Skeletal muscle cell (primary cell): ENCODE measurements at regions not wholly inside any gene's neighbourhood (a gene's known extent, or its start where the extent isn't known, plus 50 kb on each side); places are given as distances from the start of the nearest gene placed in this dataset.
A peak's percentile ranks its signal among the peaks of the same experiment; 100 is the strongest.

Experiments
- DNase-seq: peaks from one replicate; pipeline ENCODE4 v3.0.0-alpha.2; 2010; ENCODE audit warnings: low read depth
- H3K4me3 ChIP-seq: 2 replicates; pipeline ENCODE4 v1.5.1; 2011; ENCODE audit warnings: low read depth, mild to moderate bottlenecking, control low read depth, low read length, moderate library complexity

- H3K4me3 ChIP-seq, result no peak overlapping the region
- DNase-seq, result no peak
Measured at GRCh38 chr2:215511454-215512346, 75.8 kb upstream of the FN1 start.

DNA sequence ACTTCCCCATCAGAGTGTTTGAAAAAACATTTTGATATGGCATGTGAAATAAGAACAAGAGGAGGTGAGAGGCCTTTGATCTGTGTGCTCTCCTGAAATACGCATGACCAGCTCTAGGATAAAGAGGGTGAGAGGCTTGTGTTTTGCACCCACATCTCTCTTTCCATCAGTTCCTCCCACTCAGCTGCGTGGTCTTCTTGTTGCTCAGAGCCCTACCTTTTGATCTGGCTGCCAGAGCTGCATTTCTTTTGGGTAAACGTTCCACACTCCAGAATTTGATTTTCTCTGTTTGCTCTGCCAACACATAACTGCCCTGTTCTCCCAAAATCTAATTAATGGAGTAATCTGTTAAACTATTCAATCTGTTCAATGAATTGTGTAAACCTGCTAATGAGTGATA, 72.0 kb upstream of the FN1 start:
- DNase-seq, result no peak
- no peak overlapping the region for H3K4me3 ChIP-seq

GRCh38 chr2:215507136-215507535, 71.3 kb upstream of the FN1 start:
- DNase-seq, result no peak
- no peak overlapping the region for H3K4me3 ChIP-seq

DNA sequence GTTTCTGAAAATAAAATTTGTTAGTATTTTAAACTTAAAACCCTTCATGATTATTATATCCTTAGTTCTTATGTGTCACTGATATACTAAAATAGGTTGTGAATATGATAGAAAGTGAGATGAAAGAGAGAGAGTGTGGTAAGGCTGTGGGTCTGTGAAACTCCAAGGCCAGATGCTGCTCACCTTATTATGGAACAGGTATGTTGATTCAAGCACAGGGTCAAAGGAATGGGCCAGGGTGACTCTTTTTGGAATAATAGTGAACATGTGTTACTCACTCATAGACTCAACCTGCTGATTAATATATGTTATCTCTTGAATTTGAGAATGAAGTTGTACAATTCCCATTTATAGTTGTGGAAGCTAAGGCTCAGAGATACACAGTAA, 70.7 kb upstream of the FN1 start:
- DNase-seq, result no peak
- H3K4me3 ChIP-seq, result no peak overlapping the region

DNA sequence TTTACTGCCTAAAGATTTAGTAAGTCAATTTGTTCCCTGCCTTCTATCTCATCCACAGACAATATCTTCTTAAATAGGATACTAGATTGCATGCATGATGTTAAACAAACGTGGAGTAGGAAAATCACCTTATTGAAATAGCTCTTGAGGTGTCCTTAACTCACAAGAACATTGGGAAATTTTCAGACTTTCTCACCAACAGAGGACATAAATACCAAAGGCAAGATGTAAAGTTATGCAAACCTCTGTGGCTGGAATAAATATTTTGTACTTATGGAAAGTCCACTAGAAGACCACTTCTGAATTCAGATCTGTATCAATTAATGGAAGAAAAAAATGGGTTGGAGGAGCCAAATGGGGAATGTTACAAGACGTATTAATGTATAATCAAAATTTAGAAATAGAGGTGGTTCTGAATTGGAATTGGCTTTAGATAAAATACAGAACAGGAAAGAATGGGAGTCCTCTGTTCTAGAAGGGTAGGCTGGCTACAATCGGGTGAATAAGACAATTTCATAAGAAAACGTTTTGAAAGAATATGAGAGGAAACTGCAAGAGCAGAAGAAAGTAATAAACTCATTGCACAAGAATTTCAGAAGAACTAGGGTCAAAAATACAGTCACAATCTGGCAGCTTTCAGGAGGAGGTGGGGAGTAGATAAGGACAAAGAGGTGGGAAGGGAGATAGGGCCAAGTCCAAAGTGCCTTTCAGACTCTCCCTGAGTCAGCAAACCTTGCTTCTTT, 69.3 kb upstream of the FN1 start:
- H3K4me3 ChIP-seq, result no peak overlapping the region
- peak; percentile 60 for DNase-seq

GRCh38 chr2:215504547-215504946, 68.7 kb upstream of the FN1 start:
- no peak overlapping the region for H3K4me3 ChIP-seq
- DNase-seq, result no peak

DNA sequence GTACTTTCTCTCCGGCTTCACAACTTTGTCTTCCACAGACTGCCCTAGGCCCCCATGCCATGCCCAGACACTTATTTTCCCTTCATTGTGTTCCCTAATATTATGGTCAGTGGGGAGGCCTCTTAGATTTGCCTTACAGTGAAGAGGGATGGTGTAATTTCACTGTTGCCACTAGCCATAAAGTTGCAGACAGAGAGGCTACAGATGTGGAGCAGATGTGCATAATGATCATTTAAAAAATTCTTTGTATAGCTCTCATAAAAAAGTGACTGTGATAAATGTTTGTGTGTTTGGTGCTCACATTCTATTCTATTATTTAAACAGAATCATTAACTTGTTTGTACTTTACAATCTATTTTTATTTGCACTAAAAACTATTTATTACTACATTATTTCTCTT, 67.5 kb upstream of the FN1 start:
- H3K4me3 ChIP-seq, result no peak overlapping the region
- DNase-seq, result no peak

DNA sequence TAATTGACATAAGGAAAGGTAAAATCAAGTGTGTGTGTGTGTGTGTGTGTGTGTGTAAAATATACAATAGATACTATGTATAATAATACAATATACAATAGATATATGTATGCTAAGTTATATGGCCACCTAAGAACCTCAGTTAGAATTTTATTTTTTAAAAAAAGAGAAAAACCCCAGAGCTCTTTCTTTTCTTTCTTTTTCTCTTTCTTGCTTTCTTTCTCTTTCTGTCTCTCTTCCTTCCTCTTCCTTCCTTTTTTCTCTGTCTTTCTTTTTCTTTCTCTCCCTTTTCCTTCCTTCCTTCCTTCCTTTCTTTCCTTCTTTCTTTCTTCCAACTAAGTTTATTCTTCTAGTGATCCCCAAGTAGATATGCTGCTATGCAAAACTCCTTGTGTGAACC, 64.6 kb upstream of the FN1 start:
- no peak overlapping the region for H3K4me3 ChIP-seq
- DNase-seq, result no peak

DNA sequence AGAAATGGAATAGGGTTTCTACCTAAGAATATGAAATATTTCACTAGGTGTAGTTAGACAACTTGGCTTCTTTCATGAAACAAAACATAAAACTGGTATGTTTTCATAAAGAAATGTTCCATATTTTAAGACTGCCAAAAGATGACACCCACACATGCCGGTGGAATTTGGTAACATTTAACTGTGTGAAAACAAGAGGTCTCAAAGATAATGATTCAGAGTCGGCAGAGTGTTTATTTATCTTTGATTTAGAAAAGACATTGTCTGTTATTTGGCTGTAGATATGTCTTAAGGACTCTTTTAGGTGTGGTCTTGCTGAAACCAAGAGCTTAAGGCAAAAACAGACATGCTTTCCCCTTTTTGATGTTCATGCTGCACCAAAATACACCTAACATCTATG, 63.5 kb upstream of the FN1 start:
- no peak for DNase-seq
- H3K4me3 ChIP-seq, result no peak overlapping the region

DNA sequence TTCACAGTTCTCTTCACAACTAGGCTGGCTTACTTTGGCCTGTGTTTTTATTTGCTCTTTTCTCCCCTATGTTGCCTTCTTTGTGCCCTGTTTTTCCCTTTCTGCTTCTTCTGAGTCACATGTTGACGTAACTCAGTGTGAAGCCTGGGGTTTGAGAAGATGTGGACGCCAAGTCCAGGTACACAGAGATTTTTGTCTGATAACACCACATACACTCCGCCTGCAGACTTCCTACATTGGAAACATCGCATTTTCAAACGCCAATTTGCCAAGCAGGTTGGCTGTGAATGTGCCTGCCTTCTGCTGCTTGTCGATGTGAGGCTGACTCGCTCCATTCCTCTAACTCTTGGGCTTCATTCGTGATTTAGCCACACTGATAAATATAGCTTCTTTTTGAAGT, 62.6 kb upstream of the FN1 start:
- no peak overlapping the region for H3K4me3 ChIP-seq
- DNase-seq, result no peak

GRCh38 chr2:215493376-215493775, 57.5 kb upstream of the FN1 start:
- H3K4me3 ChIP-seq, result no peak overlapping the region
- no peak for DNase-seq

DNA sequence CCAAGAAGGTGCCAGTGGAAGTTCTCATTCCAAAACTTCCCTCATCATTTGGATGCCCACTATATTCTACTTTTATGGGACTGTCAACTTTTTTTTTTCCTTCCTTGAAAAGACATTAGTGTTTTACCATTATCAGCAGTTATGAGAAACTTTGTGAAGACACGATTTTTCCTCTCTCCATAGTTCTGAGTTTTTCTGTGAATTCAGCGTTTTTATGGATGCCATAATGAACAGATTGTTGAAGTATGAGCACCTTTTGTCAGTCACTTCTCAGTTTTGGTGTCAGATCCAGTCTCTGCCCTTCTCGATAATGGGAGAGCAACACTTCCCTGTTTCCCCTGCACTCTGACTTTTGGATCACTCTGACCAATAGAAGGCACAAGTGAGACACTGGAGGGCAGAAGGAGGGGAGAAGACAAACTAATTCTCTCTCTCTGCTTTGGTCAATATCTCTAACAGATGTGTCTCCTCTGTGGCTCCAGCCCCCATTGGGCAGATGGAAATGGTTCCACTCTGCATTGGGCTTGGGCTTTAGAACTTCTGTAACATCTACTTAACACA, 53.5 kb upstream of the FN1 start:
- DNase-seq, result no peak

DNA sequence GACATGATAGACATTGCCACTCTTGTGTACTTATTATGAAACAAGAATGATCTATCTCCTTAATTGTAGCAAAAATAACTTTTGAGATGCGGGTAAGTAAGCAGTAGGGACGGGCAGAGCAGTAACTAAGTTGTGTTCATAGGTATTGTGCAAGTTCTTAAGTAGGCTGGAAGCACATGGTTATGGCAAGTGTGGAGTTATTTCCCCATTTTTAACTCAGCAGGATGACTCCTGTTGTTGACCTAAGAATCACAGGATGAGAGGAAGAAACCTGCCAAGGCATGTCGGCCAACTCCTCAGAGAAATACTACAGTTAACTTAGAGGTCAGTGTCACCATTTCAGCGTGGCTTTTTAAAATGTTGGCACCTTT, 51.1 kb upstream of the FN1 start:
- H3K4me3 ChIP-seq, result no peak overlapping the region
- no peak for DNase-seq

More for the DNA sequence above, 53.5 kb upstream of the FN1 start:
- no peak overlapping the region for H3K4me3 ChIP-seq

DNA sequence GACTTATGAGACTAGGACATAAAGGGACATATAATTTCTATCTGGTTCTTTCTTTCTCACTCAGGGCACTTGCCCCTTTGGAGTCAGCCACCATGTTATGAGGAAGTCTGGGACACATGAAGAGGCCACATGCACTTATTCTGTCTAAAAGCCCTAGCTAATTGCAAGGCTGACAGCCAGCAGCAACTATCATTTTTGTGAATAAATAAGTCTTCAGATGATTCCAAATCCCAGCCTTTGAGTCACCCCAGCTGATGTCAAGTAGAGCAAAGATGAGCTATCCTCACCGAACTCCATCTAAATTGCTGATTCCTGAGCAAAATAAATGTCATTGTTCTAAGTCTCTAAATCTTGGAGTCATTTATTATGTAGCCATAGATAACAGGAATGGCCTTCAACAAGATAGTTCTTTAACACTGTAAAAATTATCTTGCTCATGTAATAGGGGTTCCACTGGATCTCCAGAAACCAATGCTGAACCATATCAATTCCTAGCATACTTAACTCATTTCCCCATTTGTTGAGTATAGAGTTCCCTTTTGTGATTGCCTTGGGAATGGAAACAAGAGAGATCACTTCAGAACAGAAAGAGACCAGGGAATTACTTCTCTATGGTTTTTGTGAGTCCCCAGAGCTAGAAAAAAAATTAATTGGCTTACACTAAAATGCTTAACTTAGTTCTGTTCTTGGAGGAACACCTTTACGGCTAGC, 50.6 kb upstream of the FN1 start:
- no peak for DNase-seq
- no peak overlapping the region for H3K4me3 ChIP-seq
